GM12872 (cell line): ENCODE measurements at regions not wholly inside any gene's neighbourhood (a gene's known extent, or its start where the extent isn't known, plus 50 kb on each side); places are given as distances from the start of the nearest gene placed in this dataset.

ENCODE experiments used
- CTCF ChIP-seq: IDR thresholded peaks from 3 replicates; pipeline ENCODE4 v1.5.1; 2011; ENCODE audit warnings: low read depth, mild to moderate bottlenecking, low read length, moderate library complexity; ENCODE audit not compliant: insufficient read depth

DNA sequence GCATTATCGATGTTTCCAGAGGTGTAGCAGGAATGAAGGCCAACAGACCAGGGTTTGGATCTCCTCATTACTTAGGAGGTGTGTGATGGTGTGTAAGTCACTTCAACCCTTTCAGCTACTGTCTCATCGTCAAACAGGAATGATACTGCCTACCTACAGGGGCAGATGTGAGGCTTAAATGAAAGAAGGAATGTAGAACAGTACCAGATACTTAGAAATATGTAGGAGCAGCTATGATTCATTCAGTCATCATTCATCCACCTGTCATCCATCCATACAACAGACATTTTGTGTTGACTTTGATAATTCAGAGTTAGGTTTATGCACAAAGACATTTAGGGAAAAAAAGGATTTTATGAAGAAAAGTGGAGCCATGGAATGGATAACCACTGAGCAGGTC, 486.9 kb upstream of the DAB1 start:
- TF ChIP-seq CTCF, result no peak

DNA sequence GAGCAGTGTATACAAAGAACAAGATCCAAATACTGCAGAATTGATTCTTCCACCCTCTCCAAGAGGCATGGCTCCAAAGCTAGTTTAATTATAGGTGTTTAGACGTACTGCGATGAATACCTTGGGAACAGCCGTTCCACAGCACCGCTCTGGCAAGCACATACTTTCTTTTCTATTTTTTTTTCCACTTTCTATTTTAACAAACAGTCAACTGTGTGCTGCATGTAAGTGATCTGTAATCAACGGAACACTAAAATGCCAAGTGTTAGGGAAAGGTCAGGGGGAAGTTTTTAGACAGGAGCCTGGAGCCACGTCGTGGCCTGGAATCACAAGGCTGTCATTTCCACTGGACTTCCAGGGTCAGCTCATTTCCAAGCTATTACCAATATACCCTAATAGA, 486.4 kb upstream of the DAB1 start:
- TF ChIP-seq CTCF, result no peak

DNA sequence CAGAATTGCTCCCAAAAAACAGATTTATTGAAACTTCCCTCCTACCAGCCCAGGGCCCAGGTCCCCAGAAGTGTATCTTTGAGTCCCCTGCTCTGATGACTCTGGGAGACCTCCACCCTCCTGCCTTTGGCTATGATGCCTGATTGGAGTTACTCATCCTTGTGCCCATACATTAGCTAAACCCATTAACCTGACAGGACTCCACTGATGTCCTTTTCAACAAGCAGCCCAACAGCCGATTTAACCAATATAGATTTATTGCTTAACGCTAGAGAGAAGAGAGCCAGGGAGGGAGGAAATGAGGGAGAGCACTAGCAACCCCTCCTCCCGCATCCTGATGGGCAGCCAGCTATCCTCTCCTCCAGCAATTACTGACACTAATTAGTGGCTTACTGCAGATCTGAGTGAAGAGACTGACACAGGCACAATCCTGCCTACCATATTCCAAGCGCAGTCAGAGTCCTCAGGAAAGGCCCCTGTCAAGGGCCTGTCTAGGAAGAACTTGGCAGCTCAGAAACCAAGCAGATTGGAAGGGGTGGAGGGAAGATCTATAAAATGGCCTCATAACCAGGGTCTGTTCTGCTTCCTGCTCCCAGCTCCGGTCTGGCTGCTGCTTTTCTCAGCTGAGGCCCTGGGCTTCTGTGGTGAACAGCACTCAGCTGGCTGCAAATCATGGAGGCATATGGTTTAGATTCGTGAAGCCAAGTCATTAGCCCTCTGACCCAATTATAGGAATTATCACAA, 484.5 kb upstream of the DAB1 start:
- TF ChIP-seq CTCF, result no peak

- TF ChIP-seq CTCF, result no peak
These were observed 477.5 kb upstream of the DAB1 start for GRCh38 chr1:57901208-57901919.

GRCh38 chr1:57898531-57898930, 474.7 kb upstream of the DAB1 start:
- TF ChIP-seq CTCF, result no peak

DNA sequence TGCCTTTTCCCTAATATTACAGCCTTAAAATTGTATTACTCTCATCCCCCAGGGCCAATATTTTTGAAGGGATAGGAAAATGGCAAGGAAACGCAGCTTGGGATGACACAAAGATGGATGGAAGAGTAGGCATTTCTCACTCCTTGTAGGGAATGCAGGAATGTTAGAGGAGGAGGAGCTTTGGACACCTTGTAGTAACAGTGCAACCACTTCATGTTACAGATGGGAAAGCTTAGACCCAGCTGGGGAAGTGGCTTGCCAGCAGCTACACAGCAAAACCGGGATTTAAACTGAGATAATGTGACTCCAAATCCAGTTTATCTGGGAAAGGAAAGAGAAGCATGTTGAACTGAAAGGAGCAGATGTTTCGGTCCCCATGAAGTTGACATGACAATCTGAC, 473.7 kb upstream of the DAB1 start:
- TF ChIP-seq CTCF, result no peak

DNA sequence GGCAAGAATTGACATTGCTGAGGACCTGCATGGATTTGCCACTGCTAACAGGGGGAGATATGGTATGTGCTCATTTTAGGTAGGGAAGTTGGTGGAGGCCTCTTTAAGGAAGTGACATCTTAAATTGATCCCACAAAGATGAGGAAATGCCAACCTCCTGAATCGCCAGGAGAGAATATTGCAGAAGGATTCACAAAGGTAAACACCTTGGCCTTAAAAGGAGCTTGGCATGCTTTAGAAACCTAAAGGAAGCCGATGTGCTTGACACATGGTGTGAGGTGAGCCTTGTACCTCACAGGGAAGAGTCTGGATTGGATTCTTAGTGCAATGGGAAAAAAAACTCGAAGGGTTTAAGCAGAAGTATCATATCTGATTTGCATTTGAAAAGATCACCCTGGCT, 470.5 kb upstream of the DAB1 start:
- no peak for TF ChIP-seq CTCF
